Stomach (tissue), 8 donors: ENCODE measurements at regions not wholly inside any gene's neighbourhood (a gene's known extent, or its start where the extent isn't known, plus 50 kb on each side); places are given as distances from the start of the nearest gene placed in this dataset.

Experiments used
- DNase-seq, 2 donors: peaks; one replicate each; pipeline versions ENCODE4 v3.0.0 to v3.0.0-alpha.2; 2013 to 2019
- H3K27ac ChIP-seq, 5 donors: fragments of 200-600 bp in 4 of 5; sonication (generic) in 4 of 5; one replicate each; pipeline ENCODE4 v1.5.1; 2013 to 2019; ENCODE audit warnings: mild to moderate bottlenecking in 1 of 5, moderate library complexity in 1 of 5
- H3K27me3 ChIP-seq, 3 donors: fragments of 200-600 bp; sonication (generic); one replicate each; pipeline ENCODE4 v1.5.1; 2017 to 2019; ENCODE audit warnings: mixed run types in 1 of 3
- H3K36me3 ChIP-seq, 4 donors: fragments of 200-600 bp; sonication (generic); 1 replicate in 3 of 4; 2 replicates in 1 of 4; pipeline ENCODE4 v1.5.1; 2016 to 2019
- H3K4me1 ChIP-seq, 4 donors: fragments of 200-600 bp; sonication (generic); one replicate each; pipeline ENCODE4 v1.5.1; 2016 to 2019
- H3K4me3 ChIP-seq, 4 donors: fragments of 200-600 bp; sonication (generic) in 3 of 4; one replicate each; pipeline ENCODE4 v1.5.1; 2016 to 2019; ENCODE audit warnings: mild to moderate bottlenecking in 1 of 4
- H3K9me3 ChIP-seq, 4 donors: fragments of 200-600 bp; sonication (generic); one replicate each; pipeline ENCODE4 v1.5.1; 2016 to 2019
- CTCF ChIP-seq, 7 experiments: fragments of 450-650 bp in 4 of 7; fragments of 200-600 bp in 3 of 7; sonication (generic) in 3 of 7; IDR thresholded peaks; one replicate each; pipeline ENCODE4 v1.5.1; 2016 to 2019; ENCODE audit warnings: antibody characterized with exemption in 7 of 7, control low read depth in 2 of 7, mild to moderate bottlenecking in 1 of 7
- EP300 ChIP-seq: sonication (generic); formaldehyde crosslinking; IDR thresholded peaks from one replicate; pipeline ENCODE4 v1.6.1; 2017; ENCODE audit warnings: antibody characterized with exemption
- POLR2A ChIP-seq, 4 donors: fragments of 450-650 bp; IDR thresholded peaks; one replicate each; pipeline ENCODE4 v1.6.1; 2016; ENCODE audit warnings: antibody characterized with exemption in 4 of 4, control low read depth in 2 of 4, mild to moderate bottlenecking in 1 of 4, moderate library complexity in 1 of 4
- POLR2AphosphoS5 ChIP-seq, 3 donors: sonication (generic); formaldehyde crosslinking; IDR thresholded peaks; one replicate each; pipeline ENCODE4 v1.6.1; 2016; ENCODE audit warnings: antibody characterized with exemption in 3 of 3
- WGBS, 5 donors: extraction: QIAGEN DNeasy Blood & Tissue Kit in 3 of 5; methylation state at CpG; one replicate each; pipeline versions ENCODE4 v1.1.5 to v1.1.7; 2013 to 2018; 5-methylcytosine and 5-hydroxymethylcytosine counted together
- intact Hi-C: fragments of 100-400 bp; cut with DNase I; formaldehyde crosslinking; loops from one replicate; pipeline ENCODE4 v1.15.1; 2023; ENCODE audit warnings: low total_unique reads
- donor health status: healthy with polysubstance abuse.
- donor health status: Bipolar disorder and iron deficiency.
- donor health status: healthy.

- Histone ChIP-seq H3K27ac (peak overlapping the region in 3 of 5 donors; percentile 28 to 69 (median 50)), H3K4me3 (no peak overlapping the region), H3K27me3 (no peaks in the 10 kb centered on the region), H3K4me1 (peaks cover 3 to 23% (median 14%) of the 10 kb centered on the region in 4 donors), H3K9me3 (no peaks in the 10 kb centered on the region), H3K36me3 (no peaks in the 10 kb centered on the region)
- intact Hi-C loops, result no loop called here
- DNase-seq, result no peak
- no peak for TF ChIP-seq POLR2A (IDR thresholded peaks at IDR 0.05)
- TF ChIP-seq POLR2AphosphoS5 (IDR thresholded peaks at IDR 0.05), result no peak
- no peak for TF ChIP-seq CTCF (IDR thresholded peaks at IDR 0.05)
- TF ChIP-seq EP300, result no peak
These were observed 66.4 kb upstream of the C4orf54 start for GRCh38 chr4:99724067-99724466.

GRCh38 chr4:99723612-99724011 is 66.0 kb upstream of the C4orf54 start:
- WGBS, 5 donors, result 5 to 15% (median 11%) methylated on average over 3 of the region's 3 CpGs
- H3K27ac ChIP-seq, result peak overlapping the region in 3 of 5 donors; percentile 28 to 69 (median 50)
- intact Hi-C loops, result no loop called here

GRCh38 chr4:99722725-99723124 is 65.1 kb upstream of the C4orf54 start:
- H3K9me3 ChIP-seq, result no peaks in the 10 kb centered on the region
- no peaks in the 10 kb centered on the region for H3K27me3 ChIP-seq
- TF ChIP-seq POLR2A (IDR thresholded peaks at IDR 0.05) (no peak), POLR2AphosphoS5 (IDR thresholded peaks at IDR 0.05) (no peak), CTCF (IDR thresholded peaks at IDR 0.05) (no peak), EP300 (no peak)
- no peak for DNase-seq
- intact Hi-C loops, result no loop called here
- peaks cover 3 to 23% (median 14%) of the 10 kb centered on the region in 4 donors for H3K4me1 ChIP-seq
- WGBS, 5 donors, result 67 to 75% (median 74%) methylated on average over 4 of the region's 4 CpGs
- H3K4me3 ChIP-seq, result no peak overlapping the region
- no peaks in the 10 kb centered on the region for H3K36me3 ChIP-seq
- H3K27ac ChIP-seq, result peak overlapping the region in 3 of 5 donors; percentile 28 to 69 (median 50)

More at GRCh38 chr4:99723612-99724011, 66.0 kb upstream of the C4orf54 start:
- TF ChIP-seq CTCF (IDR thresholded peaks at IDR 0.05) (no peak), POLR2A (IDR thresholded peaks at IDR 0.05) (no peak), POLR2AphosphoS5 (IDR thresholded peaks at IDR 0.05) (peak in 2 of 3 donors; percentile 46 to 67)
- H3K4me1 ChIP-seq, result peaks cover 3 to 23% (median 14%) of the 10 kb centered on the region in 4 donors
- no peaks in the 10 kb centered on the region for H3K36me3 ChIP-seq
- H3K9me3 ChIP-seq, result no peaks in the 10 kb centered on the region
- H3K4me3 ChIP-seq, result no peak overlapping the region
- H3K27me3 ChIP-seq, result no peaks in the 10 kb centered on the region
- DNase-seq, result peak; percentile 58 to 71

- H3K27ac ChIP-seq, result no peak overlapping the region
- intact Hi-C loops, result no loop called here
- H3K4me1 ChIP-seq, result peaks cover 3 to 23% (median 14%) of the 10 kb centered on the region in 4 donors
- TF ChIP-seq POLR2A (IDR thresholded peaks at IDR 0.05) (no peak), CTCF (IDR thresholded peaks at IDR 0.05) (no peak), POLR2AphosphoS5 (IDR thresholded peaks at IDR 0.05) (no peak), EP300 (no peak)
- H3K9me3 ChIP-seq, result no peaks in the 10 kb centered on the region
- DNase-seq, result no peak
- 67 to 95% (median 81%) methylated on average over 1 of the region's 1 CpG for WGBS, 5 donors
- H3K36me3 ChIP-seq, result no peaks in the 10 kb centered on the region
- H3K4me3 ChIP-seq, result no peak overlapping the region
- H3K27me3 ChIP-seq, result no peaks in the 10 kb centered on the region
These were observed 64.4 kb upstream of the C4orf54 start for GRCh38 chr4:99722006-99722405.
